SK-N-MC (cell line): ENCODE measurements at regions not wholly inside any gene's neighbourhood (a gene's known extent, or its start where the extent isn't known, plus 50 kb on each side); places are given as distances from the start of the nearest gene placed in this dataset.

Experiments used
- EZH2 ChIP-seq: fragments of 200-600 bp; sonication (generic); IDR thresholded peaks from one replicate; pipeline ENCODE4 v1.6.1; 2017; ENCODE audit warnings: antibody characterized with exemption
- POLR2AphosphoS5 ChIP-seq: IDR thresholded peaks from 2 replicates; pipeline ENCODE4 v1.6.1; 2012; ENCODE audit warnings: mild to moderate bottlenecking, low read depth, low read length, borderline replicate concordance

GRCh38 chr6:93120154-93120742 lies 299.1 kb downstream of the EPHA7 start:
- TF ChIP-seq EZH2 = no peak
- no peak for TF ChIP-seq POLR2AphosphoS5
